Muscle of leg (tissue), 3 donors: ENCODE measurements at regions not wholly inside any gene's neighbourhood (a gene's known extent, or its start where the extent isn't known, plus 50 kb on each side); places are given as distances from the start of the nearest gene placed in this dataset.

Experiments
- DNase-seq: peaks from one replicate; pipeline ENCODE4 v3.0.0; 2013
- H3K27ac ChIP-seq: one replicate; pipeline ENCODE4 v1.5.1; 2013; ENCODE audit warnings: mild to moderate bottlenecking, low read length, control low read depth
- H3K27me3 ChIP-seq: one replicate; pipeline ENCODE4 v1.6.1; 2013; ENCODE audit warnings: low read length; ENCODE audit not compliant: control insufficient read depth, insufficient read depth
- H3K36me3 ChIP-seq: one replicate; pipeline ENCODE4 v1.6.1; 2013; ENCODE audit warnings: low read length; ENCODE audit not compliant: control insufficient read depth, insufficient read depth
- H3K4me1 ChIP-seq: one replicate; pipeline ENCODE4 v1.6.1; 2013; ENCODE audit warnings: low read length; ENCODE audit not compliant: control insufficient read depth, insufficient read depth
- H3K4me3 ChIP-seq: one replicate; pipeline ENCODE4 v1.5.1; 2013; ENCODE audit warnings: low read length, control low read depth
- H3K9me3 ChIP-seq: replicated peaks from 2 replicates; pipeline ENCODE4 v1.6.1; 2013; ENCODE audit warnings: low read depth, low read length; ENCODE audit not compliant: control insufficient read depth
- WGBS: methylation state at CpG from one replicate; pipeline ENCODE4 v1.1.5; 2013; ENCODE audit warnings: missing lambda C conversion rate; ENCODE audit not compliant: insufficient coverage; 5-methylcytosine and 5-hydroxymethylcytosine counted together

GRCh38 chrX:26083093-26083492 is 55.0 kb upstream of the MAGEB18 start:
- Histone ChIP-seq H3K4me1 (no peaks in the 10 kb centered on the region), H3K27ac (no peak overlapping the region), H3K4me3 (no peak overlapping the region), H3K36me3 (no peaks in the 10 kb centered on the region), H3K9me3 (no peaks in the 10 kb centered on the region), H3K27me3 (no peaks in the 10 kb centered on the region)
- no CpG with 5 or more reads among the region's 4 CpGs for WGBS
- DNase-seq: no peak
